HepG2 (cell line): ENCODE measurements at regions not wholly inside any gene's neighbourhood (a gene's known extent, or its start where the extent isn't known, plus 50 kb on each side); places are given as distances from the start of the nearest gene placed in this dataset.

Experiments
- EZH2 ChIP-seq: conservative IDR thresholded peaks from 2 replicates; pipeline ENCODE4 v1.6.1; 2012; ENCODE audit warnings: mild to moderate bottlenecking, low read depth, low read length, moderate library complexity
- GABPA ChIP-seq, 2 experiments: IDR thresholded peaks; 2 replicates each; pipeline ENCODE4 v1.6.1; 2011 to 2016; ENCODE audit warnings: low read depth in 2 of 2, low read length in 1 of 2, missing biosample characterization in 1 of 2, missing genetic modification characterization in 1 of 2
- HIVEP1 ChIP-seq: sonication (generic); formaldehyde crosslinking; IDR thresholded peaks from 2 replicates; pipeline ENCODE4 v1.4.0; 2020; ENCODE audit warnings: mild to moderate bottlenecking, missing genetic modification reagents
- RFX5 ChIP-seq: IDR thresholded peaks from 2 replicates; pipeline ENCODE4 v1.6.1; 2011; ENCODE audit warnings: low read depth, low read length, improper control_type of control experiment
- SETDB1 ChIP-seq: sonication (generic); formaldehyde crosslinking; IDR thresholded peaks from 2 replicates; pipeline ENCODE4 v1.5.1; 2020; ENCODE audit warnings: missing genetic modification reagents, mild to moderate bottlenecking, borderline replicate concordance
- ZNF24 ChIP-seq: fragments of 450-650 bp; IDR thresholded peaks from 2 replicates; pipeline ENCODE4 v1.6.1; 2017; ENCODE audit warnings: antibody characterized with exemption, mild to moderate bottlenecking
- ZNF274 ChIP-seq: sonication (generic); formaldehyde crosslinking; IDR thresholded peaks from 2 replicates; pipeline ENCODE4 v1.5.1; 2020; ENCODE audit warnings: mild to moderate bottlenecking, missing genetic modification reagents
- ZNF530 ChIP-seq: sonication (generic); formaldehyde crosslinking; IDR thresholded peaks from 2 replicates; pipeline ENCODE4 v1.5.0; 2020; ENCODE audit warnings: low read depth, mild to moderate bottlenecking, missing genetic modification reagents
- TF ChIP-seq, protein P1 (sequence below): sonication (generic); formaldehyde crosslinking; IDR thresholded peaks from 2 replicates; pipeline ENCODE4 v1.4.0; 2020; ENCODE audit warnings: mild to moderate bottlenecking, missing genetic modification reagents, borderline replicate concordance
- TF ChIP-seq, protein P2 (sequence below): sonication (generic); formaldehyde crosslinking; IDR thresholded peaks from 2 replicates; pipeline ENCODE4 v1.4.0; 2020; ENCODE audit warnings: missing genetic modification reagents

DNA sequence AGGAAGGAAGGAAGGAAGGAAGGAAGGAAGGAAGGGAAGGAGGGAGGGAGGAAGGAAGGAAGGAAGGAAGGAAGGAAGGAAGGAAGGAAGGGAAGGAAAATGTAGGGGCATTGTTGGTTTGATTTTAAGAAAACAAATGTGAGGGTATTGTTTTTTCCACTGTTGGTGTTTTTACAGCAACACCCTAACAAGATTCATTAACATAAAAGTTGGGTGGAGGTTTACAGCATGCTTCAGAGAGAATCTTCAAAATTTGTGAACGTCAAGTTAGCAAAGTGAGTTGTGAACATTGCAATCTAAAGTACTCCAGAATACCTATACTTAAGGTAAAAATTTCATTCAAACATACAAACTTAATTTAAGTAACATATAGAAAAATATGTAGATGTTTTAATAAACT lies 200.2 kb upstream of the ID4 start:
- TF ChIP-seq GABPA (IDR thresholded peaks at IDR 0.05; ENCODE audit: low read depth, low read length) (no peak), GABPA (CRISPR knock-in tag; IDR thresholded peaks at IDR 0.05; ENCODE audit: low read depth) (no peak), EZH2 (no peak), ZNF24 (no peak), RFX5 (no peak), SETDB1 (no peak), HIVEP1 (CRISPR knock-in tag) (no peak), ZNF274 (CRISPR knock-in tag) (no peak), ZNF530 (CRISPR knock-in tag) (no peak)
- TF ChIP-seq, protein P1, sequence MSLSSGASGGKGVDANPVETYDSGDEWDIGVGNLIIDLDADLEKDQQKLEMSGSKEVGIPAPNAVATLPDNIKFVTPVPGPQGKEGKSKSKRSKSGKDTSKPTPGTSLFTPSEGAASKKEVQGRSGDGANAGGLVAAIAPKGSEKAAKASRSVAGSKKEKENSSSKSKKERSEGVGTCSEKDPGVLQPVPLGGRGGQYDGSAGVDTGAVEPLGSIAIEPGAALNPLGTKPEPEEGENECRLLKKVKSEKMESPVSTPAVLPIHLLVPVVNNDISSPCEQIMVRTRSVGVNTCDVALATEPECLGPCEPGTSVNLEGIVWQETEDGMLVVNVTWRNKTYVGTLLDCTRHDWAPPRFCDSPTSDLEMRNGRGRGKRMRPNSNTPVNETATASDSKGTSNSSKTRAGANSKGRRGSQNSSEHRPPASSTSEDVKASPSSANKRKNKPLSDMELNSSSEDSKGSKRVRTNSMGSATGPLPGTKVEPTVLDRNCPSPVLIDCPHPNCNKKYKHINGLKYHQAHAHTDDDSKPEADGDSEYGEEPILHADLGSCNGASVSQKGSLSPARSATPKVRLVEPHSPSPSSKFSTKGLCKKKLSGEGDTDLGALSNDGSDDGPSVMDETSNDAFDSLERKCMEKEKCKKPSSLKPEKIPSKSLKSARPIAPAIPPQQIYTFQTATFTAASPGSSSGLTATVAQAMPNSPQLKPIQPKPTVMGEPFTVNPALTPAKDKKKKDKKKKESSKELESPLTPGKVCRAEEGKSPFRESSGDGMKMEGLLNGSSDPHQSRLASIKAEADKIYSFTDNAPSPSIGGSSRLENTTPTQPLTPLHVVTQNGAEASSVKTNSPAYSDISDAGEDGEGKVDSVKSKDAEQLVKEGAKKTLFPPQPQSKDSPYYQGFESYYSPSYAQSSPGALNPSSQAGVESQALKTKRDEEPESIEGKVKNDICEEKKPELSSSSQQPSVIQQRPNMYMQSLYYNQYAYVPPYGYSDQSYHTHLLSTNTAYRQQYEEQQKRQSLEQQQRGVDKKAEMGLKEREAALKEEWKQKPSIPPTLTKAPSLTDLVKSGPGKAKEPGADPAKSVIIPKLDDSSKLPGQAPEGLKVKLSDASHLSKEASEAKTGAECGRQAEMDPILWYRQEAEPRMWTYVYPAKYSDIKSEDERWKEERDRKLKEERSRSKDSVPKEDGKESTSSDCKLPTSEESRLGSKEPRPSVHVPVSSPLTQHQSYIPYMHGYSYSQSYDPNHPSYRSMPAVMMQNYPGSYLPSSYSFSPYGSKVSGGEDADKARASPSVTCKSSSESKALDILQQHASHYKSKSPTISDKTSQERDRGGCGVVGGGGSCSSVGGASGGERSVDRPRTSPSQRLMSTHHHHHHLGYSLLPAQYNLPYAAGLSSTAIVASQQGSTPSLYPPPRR (CRISPR knock-in tag) = no peak
- TF ChIP-seq, protein P2, sequence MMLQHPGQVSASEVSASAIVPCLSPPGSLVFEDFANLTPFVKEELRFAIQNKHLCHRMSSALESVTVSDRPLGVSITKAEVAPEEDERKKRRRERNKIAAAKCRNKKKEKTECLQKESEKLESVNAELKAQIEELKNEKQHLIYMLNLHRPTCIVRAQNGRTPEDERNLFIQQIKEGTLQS (CRISPR knock-in tag) = no peak
